Stomach (tissue), 4 donors: ENCODE measurements at regions not wholly inside any gene's neighbourhood (a gene's known extent, or its start where the extent isn't known, plus 50 kb on each side); places are given as distances from the start of the nearest gene placed in this dataset.

ENCODE experiments used
- POLR2A ChIP-seq, 4 donors: fragments of 450-650 bp; IDR thresholded peaks; one replicate each; pipeline ENCODE4 v1.6.1; 2016; ENCODE audit warnings: antibody characterized with exemption in 4 of 4, control low read depth in 2 of 4, mild to moderate bottlenecking in 1 of 4, moderate library complexity in 1 of 4
- TF ChIP-seq, protein P1 (sequence below), 7 experiments: fragments of 450-650 bp in 4 of 7; fragments of 200-600 bp in 3 of 7; sonication (generic) in 3 of 7; IDR thresholded peaks; one replicate each; pipeline ENCODE4 v1.5.1; 2016 to 2019; ENCODE audit warnings: antibody characterized with exemption in 7 of 7, control low read depth in 2 of 7, mild to moderate bottlenecking in 1 of 7

DNA sequence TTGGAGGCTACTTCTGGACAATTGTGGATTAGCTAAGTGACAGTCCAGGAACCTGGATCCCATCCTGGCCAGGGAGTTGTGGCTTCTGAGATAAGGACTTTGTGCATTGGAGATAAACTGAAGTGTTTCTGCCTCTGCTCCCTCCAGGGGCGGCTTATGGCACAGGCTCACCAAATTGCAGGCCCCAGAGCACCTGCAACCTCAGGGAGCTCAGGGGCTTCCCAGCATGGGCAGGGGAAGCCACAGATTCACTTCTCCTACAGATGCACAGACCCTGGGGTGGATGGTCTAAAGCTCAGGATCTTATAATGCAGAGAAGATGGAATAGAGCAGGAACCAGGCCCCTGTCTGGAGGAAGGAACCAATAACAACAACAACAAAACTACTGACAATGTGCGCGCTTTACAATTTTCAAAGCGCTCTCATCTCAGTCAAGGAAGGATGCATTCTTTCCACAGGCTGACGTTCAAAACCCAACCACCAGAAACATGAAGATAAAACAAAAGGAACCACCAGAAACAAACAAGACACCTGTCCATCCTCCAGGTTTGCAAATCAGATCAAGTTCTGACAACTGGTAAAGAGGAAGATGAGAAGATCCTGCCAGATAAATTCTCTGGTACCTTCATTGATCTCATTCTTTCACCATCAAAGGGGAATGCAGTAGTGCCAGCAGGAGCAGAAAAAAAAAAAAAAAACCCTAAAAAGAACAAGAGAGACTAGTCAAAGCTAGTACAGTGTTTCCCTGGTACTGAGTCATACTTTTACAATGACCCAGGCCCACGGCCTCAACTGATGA is 121.0 kb upstream of the IRF2BP2 start:
- TF ChIP-seq, protein P1, sequence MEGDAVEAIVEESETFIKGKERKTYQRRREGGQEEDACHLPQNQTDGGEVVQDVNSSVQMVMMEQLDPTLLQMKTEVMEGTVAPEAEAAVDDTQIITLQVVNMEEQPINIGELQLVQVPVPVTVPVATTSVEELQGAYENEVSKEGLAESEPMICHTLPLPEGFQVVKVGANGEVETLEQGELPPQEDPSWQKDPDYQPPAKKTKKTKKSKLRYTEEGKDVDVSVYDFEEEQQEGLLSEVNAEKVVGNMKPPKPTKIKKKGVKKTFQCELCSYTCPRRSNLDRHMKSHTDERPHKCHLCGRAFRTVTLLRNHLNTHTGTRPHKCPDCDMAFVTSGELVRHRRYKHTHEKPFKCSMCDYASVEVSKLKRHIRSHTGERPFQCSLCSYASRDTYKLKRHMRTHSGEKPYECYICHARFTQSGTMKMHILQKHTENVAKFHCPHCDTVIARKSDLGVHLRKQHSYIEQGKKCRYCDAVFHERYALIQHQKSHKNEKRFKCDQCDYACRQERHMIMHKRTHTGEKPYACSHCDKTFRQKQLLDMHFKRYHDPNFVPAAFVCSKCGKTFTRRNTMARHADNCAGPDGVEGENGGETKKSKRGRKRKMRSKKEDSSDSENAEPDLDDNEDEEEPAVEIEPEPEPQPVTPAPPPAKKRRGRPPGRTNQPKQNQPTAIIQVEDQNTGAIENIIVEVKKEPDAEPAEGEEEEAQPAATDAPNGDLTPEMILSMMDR (IDR thresholded peaks at IDR 0.05), result no peak
- no peak for TF ChIP-seq POLR2A (IDR thresholded peaks at IDR 0.05)
